A549 (cell line): ENCODE measurements at regions not wholly inside any gene's neighbourhood (a gene's known extent, or its start where the extent isn't known, plus 50 kb on each side); places are given as distances from the start of the nearest gene placed in this dataset.

Experiments used
- ATAC-seq, 2 experiments: fragments of 200-7000 bp in 1 of 2; fragments of >200 bp in 1 of 2; cut with Nextera tagmentation in 1 of 2; cut with Tn5 transposase in 1 of 2; 3 replicates each; pipeline versions ENCODE4 v1.8.0 to v1.9.1; 2018 to 2020; ENCODE audit warnings: mild to moderate bottlenecking in 1 of 2, moderate library complexity in 1 of 2
- CTCF ChIA-PET: fragments of 300-600 bp; sonication (Branson Sonifier 250); formaldehyde crosslinking; extraction: SDS; loops from one replicate; lab custom pipeline; 2021; ENCODE audit warnings: antibody characterized with exemption, inconsistent platforms; lab: Yijun Ruan, JAX
- POLR2A ChIA-PET: fragments of 350-600 bp; formaldehyde crosslinking; extraction: SDS; loops from one replicate; lab custom pipeline; 2021; ENCODE audit warnings: antibody characterized with exemption, inconsistent platforms; lab: Yijun Ruan, JAX
- DNase-seq, 2 experiments: peaks; one replicate each; pipeline versions ENCODE4 v3.0.0 to v3.0.0-alpha.2; 2011 to 2016; ENCODE audit warnings: low read depth in 1 of 2, low spot score in 1 of 2
- FAIRE-seq: peaks from 2 replicates; lab custom pipeline; 2011; peaks lifted over from hg19 to GRCh38; lab: Jason Lieb, UNC
- H3K27ac ChIP-seq, 2 experiments: fragments of >200 bp; sonication (Bioruptor Twin); formaldehyde crosslinking; 3 replicates each; pipeline ENCODE4 v1.5.1; 2016 to 2017
- H3K4me1 ChIP-seq: fragments of >200 bp; sonication (Bioruptor Twin); formaldehyde crosslinking; 3 replicates; pipeline ENCODE4 v1.6.1; 2016
- H3K4me2 ChIP-seq: fragments of >200 bp; sonication (Bioruptor Twin); formaldehyde crosslinking; 3 replicates; pipeline ENCODE4 v1.6.1; 2016
- H3K4me3 ChIP-seq: fragments of >200 bp; sonication (Bioruptor Twin); formaldehyde crosslinking; 3 replicates; pipeline ENCODE4 v1.5.1; 2016
- H3K9me3 ChIP-seq: fragments of >200 bp; sonication (Bioruptor Twin); formaldehyde crosslinking; 3 replicates; pipeline ENCODE4 v1.6.1; 2016
- BHLHE40 ChIP-seq: IDR thresholded peaks from 2 replicates; pipeline ENCODE4 v1.6.1; 2012; ENCODE audit warnings: low read depth, low read length, inconsistent platforms
- CBX2 ChIP-seq: fragments of 200-600 bp; sonication (generic); IDR thresholded peaks from 2 replicates; pipeline ENCODE4 v1.6.1; 2016; ENCODE audit warnings: low read depth, mild to moderate bottlenecking, borderline replicate concordance
- CBX8 ChIP-seq: fragments of 200-600 bp; sonication (generic); IDR thresholded peaks from 2 replicates; pipeline ENCODE4 v1.6.1; 2016
- CEBPB ChIP-seq, 2 experiments: fragments of >200 bp in 1 of 2; sonication (Bioruptor Twin) in 1 of 2; formaldehyde crosslinking in 1 of 2; IDR thresholded peaks; 2 replicates each; pipeline ENCODE4 v1.6.1; 2012 to 2016
- CHD2 ChIP-seq: fragments of 150-350 bp; IDR thresholded peaks from 2 replicates; pipeline ENCODE4 v1.6.1; 2014; ENCODE audit warnings: low read length; ENCODE audit not compliant: partially characterized antibody
- EHMT2 ChIP-seq: fragments of 200-600 bp; sonication (generic); IDR thresholded peaks from 2 replicates; pipeline ENCODE4 v1.6.1; 2016; ENCODE audit warnings: antibody characterized with exemption, low read depth, mild to moderate bottlenecking, moderate library complexity
- ELK1 ChIP-seq: fragments of 150-350 bp; IDR thresholded peaks from 2 replicates; pipeline ENCODE4 v1.6.1; 2014; ENCODE audit warnings: low read depth, mild to moderate bottlenecking, low read length
- FOSB ChIP-seq: fragments of 250-450 bp; sonication (Bioruptor Pico); IDR thresholded peaks from 2 replicates; pipeline ENCODE4 v1.5.0; 2020; ENCODE audit warnings: mild to moderate bottlenecking, moderate library complexity
- HEYL ChIP-seq: fragments of 250-450 bp; sonication (Bioruptor Pico); IDR thresholded peaks from 2 replicates; pipeline ENCODE4 v1.8.0; 2021; ENCODE audit warnings: mild to moderate bottlenecking, moderate library complexity
- HOXA7 ChIP-seq: fragments of 250-450 bp; sonication (Bioruptor Pico); IDR thresholded peaks from 2 replicates; pipeline ENCODE4 v1.5.0; 2020; ENCODE audit warnings: mild to moderate bottlenecking, moderate library complexity
- HOXB13 ChIP-seq: fragments of 250-450 bp; sonication (Bioruptor Pico); IDR thresholded peaks from 2 replicates; pipeline ENCODE4 v1.5.0; 2020; ENCODE audit warnings: low read depth, mild to moderate bottlenecking, moderate library complexity
- HOXB5 ChIP-seq: fragments of 250-450 bp; sonication (Bioruptor Pico); IDR thresholded peaks from 2 replicates; pipeline ENCODE4 v1.5.0; 2020; ENCODE audit warnings: mild to moderate bottlenecking, moderate library complexity
- POLR2A ChIP-seq: IDR thresholded peaks from 2 replicates; pipeline ENCODE4 v1.6.1; 2012; ENCODE audit warnings: mild to moderate bottlenecking, low read length
- RFX5 ChIP-seq: fragments of 450-650 bp; IDR thresholded peaks from 2 replicates; pipeline ENCODE4 v1.7.1; 2014; ENCODE audit warnings: antibody characterized with exemption, mild to moderate bottlenecking, moderate library complexity
- TFCP2L1 ChIP-seq: fragments of 250-450 bp; sonication (Bioruptor Pico); IDR thresholded peaks from 2 replicates; pipeline ENCODE4 v1.5.0; 2021; ENCODE audit warnings: mild to moderate bottlenecking
- ZFP36 ChIP-seq: fragments of 450-650 bp; IDR thresholded peaks from 2 replicates; pipeline ENCODE4 v1.6.1; 2014; ENCODE audit warnings: borderline replicate concordance; ENCODE audit not compliant: partially characterized antibody
- WGBS: methylation state at CpG from one replicate; pipeline ENCODE4 v1.1.6; 2017; ENCODE audit errors: missing lambda C conversion rate; 5-methylcytosine and 5-hydroxymethylcytosine counted together
- TF ChIP-seq, protein P1 (sequence below): fragments of 200-600 bp; sonication (generic); IDR thresholded peaks from 2 replicates; pipeline ENCODE4 v1.6.1; 2016; ENCODE audit warnings: antibody characterized with exemption, mild to moderate bottlenecking, moderate library complexity
- TF ChIP-seq, protein P2 (sequence below): fragments of 450-650 bp; IDR thresholded peaks from 2 replicates; pipeline ENCODE4 v1.6.1; 2014; ENCODE audit warnings: antibody characterized with exemption
- TF ChIP-seq, protein P3 (sequence below): IDR thresholded peaks from 2 replicates; pipeline ENCODE4 v1.6.1; 2012
- TF ChIP-seq, protein P4 (sequence below): fragments of >200 bp; sonication (Bioruptor Twin); formaldehyde crosslinking; IDR thresholded peaks from 3 replicates; pipeline ENCODE4 v1.6.1; 2016

GRCh38 chr9:30771163-30771708 lies 1613.2 kb upstream of the ACO1 start:
- DNase-seq = no peak
- Histone ChIP-seq H3K4me2 (no peak overlapping the region), H3K27ac (no peak overlapping the region), H3K9me3 (no peaks in the 10 kb centered on the region), H3K4me1 (no peaks in the 10 kb centered on the region), H3K4me3 (no peak overlapping the region)
- TF ChIP-seq CBX8 (no peak), FOSB (no peak), CBX2 (no peak), CHD2 (no peak), HOXB13 (CRISPR knock-in tag) (no peak), RFX5 (no peak), HOXA7 (CRISPR knock-in tag) (no peak), HOXB5 (no peak), CEBPB (IDR thresholded peaks at IDR 0.05) (no peak)
- TF ChIP-seq, protein P1, sequence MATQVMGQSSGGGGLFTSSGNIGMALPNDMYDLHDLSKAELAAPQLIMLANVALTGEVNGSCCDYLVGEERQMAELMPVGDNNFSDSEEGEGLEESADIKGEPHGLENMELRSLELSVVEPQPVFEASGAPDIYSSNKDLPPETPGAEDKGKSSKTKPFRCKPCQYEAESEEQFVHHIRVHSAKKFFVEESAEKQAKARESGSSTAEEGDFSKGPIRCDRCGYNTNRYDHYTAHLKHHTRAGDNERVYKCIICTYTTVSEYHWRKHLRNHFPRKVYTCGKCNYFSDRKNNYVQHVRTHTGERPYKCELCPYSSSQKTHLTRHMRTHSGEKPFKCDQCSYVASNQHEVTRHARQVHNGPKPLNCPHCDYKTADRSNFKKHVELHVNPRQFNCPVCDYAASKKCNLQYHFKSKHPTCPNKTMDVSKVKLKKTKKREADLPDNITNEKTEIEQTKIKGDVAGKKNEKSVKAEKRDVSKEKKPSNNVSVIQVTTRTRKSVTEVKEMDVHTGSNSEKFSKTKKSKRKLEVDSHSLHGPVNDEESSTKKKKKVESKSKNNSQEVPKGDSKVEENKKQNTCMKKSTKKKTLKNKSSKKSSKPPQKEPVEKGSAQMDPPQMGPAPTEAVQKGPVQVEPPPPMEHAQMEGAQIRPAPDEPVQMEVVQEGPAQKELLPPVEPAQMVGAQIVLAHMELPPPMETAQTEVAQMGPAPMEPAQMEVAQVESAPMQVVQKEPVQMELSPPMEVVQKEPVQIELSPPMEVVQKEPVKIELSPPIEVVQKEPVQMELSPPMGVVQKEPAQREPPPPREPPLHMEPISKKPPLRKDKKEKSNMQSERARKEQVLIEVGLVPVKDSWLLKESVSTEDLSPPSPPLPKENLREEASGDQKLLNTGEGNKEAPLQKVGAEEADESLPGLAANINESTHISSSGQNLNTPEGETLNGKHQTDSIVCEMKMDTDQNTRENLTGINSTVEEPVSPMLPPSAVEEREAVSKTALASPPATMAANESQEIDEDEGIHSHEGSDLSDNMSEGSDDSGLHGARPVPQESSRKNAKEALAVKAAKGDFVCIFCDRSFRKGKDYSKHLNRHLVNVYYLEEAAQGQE = no peak
- TF ChIP-seq, protein P2, sequence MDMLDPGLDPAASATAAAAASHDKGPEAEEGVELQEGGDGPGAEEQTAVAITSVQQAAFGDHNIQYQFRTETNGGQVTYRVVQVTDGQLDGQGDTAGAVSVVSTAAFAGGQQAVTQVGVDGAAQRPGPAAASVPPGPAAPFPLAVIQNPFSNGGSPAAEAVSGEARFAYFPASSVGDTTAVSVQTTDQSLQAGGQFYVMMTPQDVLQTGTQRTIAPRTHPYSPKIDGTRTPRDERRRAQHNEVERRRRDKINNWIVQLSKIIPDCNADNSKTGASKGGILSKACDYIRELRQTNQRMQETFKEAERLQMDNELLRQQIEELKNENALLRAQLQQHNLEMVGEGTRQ = no peak
- TF ChIP-seq, protein P3, sequence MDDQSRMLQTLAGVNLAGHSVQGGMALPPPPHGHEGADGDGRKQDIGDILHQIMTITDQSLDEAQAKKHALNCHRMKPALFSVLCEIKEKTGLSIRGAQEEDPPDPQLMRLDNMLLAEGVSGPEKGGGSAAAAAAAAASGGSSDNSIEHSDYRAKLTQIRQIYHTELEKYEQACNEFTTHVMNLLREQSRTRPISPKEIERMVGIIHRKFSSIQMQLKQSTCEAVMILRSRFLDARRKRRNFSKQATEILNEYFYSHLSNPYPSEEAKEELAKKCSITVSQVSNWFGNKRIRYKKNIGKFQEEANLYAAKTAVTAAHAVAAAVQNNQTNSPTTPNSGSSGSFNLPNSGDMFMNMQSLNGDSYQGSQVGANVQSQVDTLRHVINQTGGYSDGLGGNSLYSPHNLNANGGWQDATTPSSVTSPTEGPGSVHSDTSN = no peak
- TF ChIP-seq, protein P4, sequence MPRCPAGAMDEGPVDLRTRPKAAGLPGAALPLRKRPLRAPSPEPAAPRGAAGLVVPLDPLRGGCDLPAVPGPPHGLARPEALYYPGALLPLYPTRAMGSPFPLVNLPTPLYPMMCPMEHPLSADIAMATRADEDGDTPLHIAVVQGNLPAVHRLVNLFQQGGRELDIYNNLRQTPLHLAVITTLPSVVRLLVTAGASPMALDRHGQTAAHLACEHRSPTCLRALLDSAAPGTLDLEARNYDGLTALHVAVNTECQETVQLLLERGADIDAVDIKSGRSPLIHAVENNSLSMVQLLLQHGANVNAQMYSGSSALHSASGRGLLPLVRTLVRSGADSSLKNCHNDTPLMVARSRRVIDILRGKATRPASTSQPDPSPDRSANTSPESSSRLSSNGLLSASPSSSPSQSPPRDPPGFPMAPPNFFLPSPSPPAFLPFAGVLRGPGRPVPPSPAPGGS = no peak
- ATAC-seq = no peak
- POLR2A ChIA-PET = no interaction called here
- CTCF ChIA-PET = no interaction called here
- no peak for FAIRE-seq

DNA sequence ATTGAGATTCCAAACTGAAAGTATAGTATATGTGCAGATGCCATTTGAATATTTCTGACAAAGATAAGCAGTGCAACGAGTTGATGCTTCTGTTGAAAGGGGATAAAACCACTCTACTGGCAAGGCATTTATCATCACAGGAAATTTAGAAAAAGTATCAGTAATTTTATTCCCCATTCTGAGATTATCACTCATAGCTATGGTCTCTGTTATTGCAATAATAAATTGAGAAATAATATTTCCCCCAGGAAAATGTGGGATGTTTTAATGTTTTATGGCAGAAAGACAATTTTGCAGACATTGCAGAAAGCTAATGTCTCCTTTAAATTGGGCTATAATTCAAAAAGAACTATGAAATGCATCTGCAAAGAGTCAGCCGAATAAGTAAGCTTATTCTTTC lies 1612.7 kb upstream of the ACO1 start:
- no peaks in the 10 kb centered on the region for H3K4me1 ChIP-seq
- H3K4me3 ChIP-seq = no peak overlapping the region
- CTCF ChIA-PET = no interaction called here
- H3K9me3 ChIP-seq = no peaks in the 10 kb centered on the region
- DNase-seq = no peak
- H3K4me2 ChIP-seq = no peak overlapping the region
- no peak overlapping the region for H3K27ac ChIP-seq
- TF ChIP-seq POLR2A = no peak
- no peak for TF ChIP-seq BHLHE40
- TF ChIP-seq HEYL = no peak
- no peak for ATAC-seq
- FAIRE-seq = no peak
- POLR2A ChIA-PET = no interaction called here
- WGBS = 1% methylated on average over 2 of the region's 2 CpGs

DNA sequence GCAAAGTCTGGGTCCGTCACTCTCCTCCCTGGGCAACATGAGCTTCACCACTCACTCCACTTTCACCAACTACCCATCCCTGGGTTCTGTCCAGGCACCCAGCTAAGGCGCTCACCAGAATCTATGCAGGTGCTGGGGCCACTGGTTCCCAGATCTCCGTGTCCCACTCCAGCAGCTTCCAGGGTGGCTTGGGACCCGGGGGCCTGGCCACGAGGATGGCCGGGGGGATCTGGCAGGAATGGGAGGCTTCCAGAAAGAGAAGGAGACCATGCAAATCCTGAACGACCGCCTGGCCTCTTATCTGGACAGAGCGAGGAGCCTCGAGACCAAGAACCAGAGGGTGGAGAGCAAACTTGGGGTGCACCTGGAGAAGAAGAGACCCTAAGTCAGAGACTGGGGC lies 1611.0 kb upstream of the ACO1 start:
- CTCF ChIA-PET = no interaction called here

More for the DNA sequence above, 1611.0 kb upstream of the ACO1 start:
- Histone ChIP-seq H3K4me1 (no peaks in the 10 kb centered on the region), H3K4me3 (no peak overlapping the region), H3K4me2 (no peak overlapping the region), H3K27ac (no peak overlapping the region), H3K9me3 (no peaks in the 10 kb centered on the region)
- no peak for ATAC-seq
- TF ChIP-seq RFX5 (no peak), TFCP2L1 (CRISPR knock-in tag) (no peak), ELK1 (no peak), ZFP36 (no peak), EHMT2 (no peak)
- POLR2A ChIA-PET = no interaction called here
- WGBS = 14% methylated on average over 10 of the region's 10 CpGs
- FAIRE-seq = no peak
- no peak for DNase-seq
